GM12892 (cell line): ENCODE measurements at regions not wholly inside any gene's neighbourhood (a gene's known extent, or its start where the extent isn't known, plus 50 kb on each side); places are given as distances from the start of the nearest gene placed in this dataset.

ENCODE experiments used
- POLR2A ChIP-seq: IDR thresholded peaks from 2 replicates; pipeline ENCODE4 v1.6.1; 2011; ENCODE audit warnings: low read depth, low read length, control low read depth
- POLR2AphosphoS5 ChIP-seq: IDR thresholded peaks from 2 replicates; pipeline ENCODE4 v1.6.1; 2011; ENCODE audit warnings: low read depth, low read length, control low read depth
- TAF1 ChIP-seq: IDR thresholded peaks from 2 replicates; pipeline ENCODE4 v1.6.1; 2011; ENCODE audit warnings: low read depth, mild to moderate bottlenecking, control low read depth, low read length, borderline replicate concordance

DNA sequence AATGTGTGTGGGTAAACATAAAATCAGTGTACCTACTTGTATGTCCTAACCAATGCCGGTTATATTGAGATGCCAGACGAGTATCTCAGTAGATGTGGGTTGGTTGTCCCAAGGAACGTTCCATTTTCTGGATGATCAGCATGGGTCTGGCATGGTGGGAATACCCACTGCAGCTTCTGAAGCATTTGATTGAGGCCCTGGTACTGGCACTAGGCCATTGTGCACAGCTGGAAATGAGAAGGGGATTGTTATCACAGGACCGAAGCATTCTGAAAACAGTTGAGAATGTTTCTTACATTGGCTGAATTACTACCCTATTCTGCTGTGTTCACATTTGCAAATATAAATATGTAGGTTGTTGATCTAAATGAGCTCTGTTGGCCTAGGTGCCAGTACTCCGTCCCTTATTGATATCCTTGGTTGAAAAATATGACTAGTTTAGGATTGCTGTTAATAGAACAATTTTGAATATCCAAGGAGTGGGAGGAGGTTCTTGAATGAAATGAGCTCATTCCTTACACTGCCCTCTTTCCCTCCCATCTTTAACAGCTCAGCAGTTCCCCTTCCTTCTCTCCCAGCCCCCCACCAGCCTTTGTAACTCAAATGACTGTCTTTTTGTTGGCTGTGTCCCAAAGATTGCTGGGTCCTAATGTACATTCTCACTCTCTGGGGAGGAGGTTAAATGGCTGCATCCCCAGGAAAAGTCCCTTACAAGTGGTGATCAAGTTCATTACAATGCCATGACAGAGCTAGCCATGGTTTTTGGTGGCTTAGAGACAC is 293.3 kb upstream of the TPM1 start:
- TF ChIP-seq POLR2AphosphoS5, result no peak
- TF ChIP-seq POLR2A, result no peak
- no peak for TF ChIP-seq TAF1
